ENCODE measurements at regions not wholly inside any gene's neighbourhood (a gene's known extent, or its start where the extent isn't known, plus 50 kb on each side); places are given as distances from the start of the nearest gene placed in this dataset.

GRCh38 chr3:147529551-147529950 is 120.4 kb downstream of the ZIC1 start:
- CTCF ChIA-PET, result no interaction called here
- Mint-ChIP-seq H3K27ac (no peak overlapping the region), H3K9me3 (peaks cover 8% of the 10 kb centered on the region), H3K4me3 (no peak overlapping the region), H3K36me3 (ENCODE audit: low read depth) (no peaks in the 10 kb centered on the region), H3K4me1 (no peaks in the 10 kb centered on the region), H3K27me3 (no peaks in the 10 kb centered on the region)
- POLR2A ChIA-PET, result no interaction called here
- DNase-seq, result no peak

- H3K36me3 Mint-ChIP-seq (ENCODE audit: low read depth), result no peaks in the 10 kb centered on the region
- no peak overlapping the region for H3K27ac Mint-ChIP-seq
- peaks cover 4% of the 10 kb centered on the region for H3K4me1 Mint-ChIP-seq
- peaks cover 20% of the 10 kb centered on the region for H3K9me3 Mint-ChIP-seq
- CTCF ChIA-PET, result no interaction called here
- no peak for DNase-seq
- no peak overlapping the region for H3K4me3 Mint-ChIP-seq
- H3K27me3 Mint-ChIP-seq, result no peaks in the 10 kb centered on the region
- POLR2A ChIA-PET, result no interaction called here
These were observed 128.9 kb downstream of the ZIC1 start for GRCh38 chr3:147538034-147538433.

GRCh38 chr3:147540921-147541320 is 131.8 kb downstream of the ZIC1 start:
- Mint-ChIP-seq H3K4me3 (no peak overlapping the region), H3K36me3 (ENCODE audit: low read depth) (no peaks in the 10 kb centered on the region), H3K27me3 (no peaks in the 10 kb centered on the region), H3K27ac (no peak overlapping the region), H3K9me3 (peaks cover 18% of the 10 kb centered on the region), H3K4me1 (peaks cover 4% of the 10 kb centered on the region)
- POLR2A ChIA-PET, result no interaction called here
- no peak for DNase-seq
- CTCF ChIA-PET, result no interaction called here

- H3K4me3 Mint-ChIP-seq, result no peak overlapping the region
- no peaks in the 10 kb centered on the region for H3K36me3 Mint-ChIP-seq (ENCODE audit: low read depth)
- H3K9me3 Mint-ChIP-seq, result peaks cover 13% of the 10 kb centered on the region
- H3K27me3 Mint-ChIP-seq, result no peaks in the 10 kb centered on the region
- CTCF ChIA-PET, result no interaction called here
- no peak for DNase-seq
- no peak overlapping the region for H3K27ac Mint-ChIP-seq
- POLR2A ChIA-PET, result no interaction called here
- H3K4me1 Mint-ChIP-seq, result no peaks in the 10 kb centered on the region
These were observed 135.1 kb downstream of the ZIC1 start for GRCh38 chr3:147544290-147544689.

- no peak for DNase-seq
- no peak overlapping the region for H3K27ac Mint-ChIP-seq
- peaks cover 3% of the 10 kb centered on the region for H3K9me3 Mint-ChIP-seq
- ChIA-PET CTCF (no interaction called here), POLR2A (no interaction called here)
- no peaks in the 10 kb centered on the region for H3K4me1 Mint-ChIP-seq
- no peak overlapping the region for H3K4me3 Mint-ChIP-seq
- H3K36me3 Mint-ChIP-seq (ENCODE audit: low read depth), result no peaks in the 10 kb centered on the region
- H3K27me3 Mint-ChIP-seq, result no peaks in the 10 kb centered on the region
These were observed 142.3 kb downstream of the ZIC1 start for GRCh38 chr3:147551491-147551890.

- H3K9me3 Mint-ChIP-seq, result peaks cover 3% of the 10 kb centered on the region
- no peak overlapping the region for H3K4me3 Mint-ChIP-seq
- no peak for DNase-seq
- no peaks in the 10 kb centered on the region for H3K4me1 Mint-ChIP-seq
- H3K27me3 Mint-ChIP-seq, result no peaks in the 10 kb centered on the region
- H3K36me3 Mint-ChIP-seq (ENCODE audit: low read depth), result no peaks in the 10 kb centered on the region
- POLR2A ChIA-PET, result no interaction called here
- CTCF ChIA-PET, result no interaction called here
- no peak overlapping the region for H3K27ac Mint-ChIP-seq
These were observed 145.2 kb downstream of the ZIC1 start for GRCh38 chr3:147554332-147554731.

- Mint-ChIP-seq H3K4me3 (no peak overlapping the region), H3K9me3 (peaks cover 16% of the 10 kb centered on the region)
These were observed 163.8 kb downstream of the ZIC1 start for GRCh38 chr3:147572970-147573340.

GRCh38 chr3:147574621-147575020 is 165.5 kb downstream of the ZIC1 start:
- H3K27ac Mint-ChIP-seq, result no peak overlapping the region
- H3K27me3 Mint-ChIP-seq, result no peaks in the 10 kb centered on the region
- ChIA-PET CTCF (no interaction called here), POLR2A (no interaction called here)
- H3K36me3 Mint-ChIP-seq (ENCODE audit: low read depth), result no peaks in the 10 kb centered on the region
- no peak for DNase-seq
- H3K4me3 Mint-ChIP-seq, result no peak overlapping the region
- H3K4me1 Mint-ChIP-seq, result no peaks in the 10 kb centered on the region
- peaks cover 18% of the 10 kb centered on the region for H3K9me3 Mint-ChIP-seq

More at GRCh38 chr3:147572970-147573340, 163.8 kb downstream of the ZIC1 start:
- ChIA-PET POLR2A (no interaction called here), CTCF (no interaction called here)
- Mint-ChIP-seq H3K4me1 (no peaks in the 10 kb centered on the region), H3K27me3 (no peaks in the 10 kb centered on the region), H3K27ac (no peak overlapping the region), H3K36me3 (ENCODE audit: low read depth) (no peaks in the 10 kb centered on the region)
- no peak for DNase-seq

- POLR2A ChIA-PET, result no interaction called here
- no peaks in the 10 kb centered on the region for H3K27me3 Mint-ChIP-seq
- DNase-seq, result no peak
- CTCF ChIA-PET, result no interaction called here
- H3K4me3 Mint-ChIP-seq, result no peak overlapping the region
- H3K36me3 Mint-ChIP-seq (ENCODE audit: low read depth), result no peaks in the 10 kb centered on the region
- H3K27ac Mint-ChIP-seq, result no peak overlapping the region
- peaks cover 20% of the 10 kb centered on the region for H3K9me3 Mint-ChIP-seq
- H3K4me1 Mint-ChIP-seq, result no peaks in the 10 kb centered on the region
These were observed 166.2 kb downstream of the ZIC1 start for GRCh38 chr3:147575391-147575790.

- peaks cover 5% of the 10 kb centered on the region for H3K9me3 Mint-ChIP-seq
- ChIA-PET POLR2A (no interaction called here), CTCF (no interaction called here)
- no peaks in the 10 kb centered on the region for H3K27me3 Mint-ChIP-seq
- DNase-seq, result no peak
- no peak overlapping the region for H3K27ac Mint-ChIP-seq
- no peak overlapping the region for H3K4me3 Mint-ChIP-seq
- H3K4me1 Mint-ChIP-seq, result no peaks in the 10 kb centered on the region
- no peaks in the 10 kb centered on the region for H3K36me3 Mint-ChIP-seq (ENCODE audit: low read depth)
These were observed 173.5 kb downstream of the ZIC1 start for GRCh38 chr3:147582642-147583041.

- Mint-ChIP-seq H3K9me3 (no peaks in the 10 kb centered on the region), H3K36me3 (ENCODE audit: low read depth) (no peaks in the 10 kb centered on the region), H3K4me1 (no peaks in the 10 kb centered on the region), H3K27me3 (no peaks in the 10 kb centered on the region), H3K27ac (no peak overlapping the region), H3K4me3 (no peak overlapping the region)
- no peak for DNase-seq
- ChIA-PET POLR2A (no interaction called here), CTCF (no interaction called here)
These were observed 179.9 kb downstream of the ZIC1 start for GRCh38 chr3:147589016-147589415.

- Mint-ChIP-seq H3K36me3 (ENCODE audit: low read depth) (no peaks in the 10 kb centered on the region), H3K27ac (no peak overlapping the region), H3K9me3 (peaks cover 12% of the 10 kb centered on the region), H3K4me3 (no peak overlapping the region), H3K4me1 (no peaks in the 10 kb centered on the region), H3K27me3 (no peaks in the 10 kb centered on the region)
- CTCF ChIA-PET, result no interaction called here
- POLR2A ChIA-PET, result no interaction called here
- DNase-seq, result no peak
These were observed 195.0 kb downstream of the ZIC1 start for GRCh38 chr3:147604136-147604535.

GRCh38 chr3:147613725-147614124 is 204.6 kb downstream of the ZIC1 start:
- Mint-ChIP-seq H3K27me3 (no peaks in the 10 kb centered on the region), H3K36me3 (ENCODE audit: low read depth) (no peaks in the 10 kb centered on the region), H3K9me3 (no peaks in the 10 kb centered on the region), H3K4me1 (no peaks in the 10 kb centered on the region), H3K27ac (no peak overlapping the region), H3K4me3 (no peak overlapping the region)
- no peak for DNase-seq
- ChIA-PET CTCF (no interaction called here), POLR2A (no interaction called here)

- ChIA-PET CTCF (no interaction called here), POLR2A (no interaction called here)
- DNase-seq, result no peak
- no peaks in the 10 kb centered on the region for H3K4me1 Mint-ChIP-seq
- H3K9me3 Mint-ChIP-seq, result no peaks in the 10 kb centered on the region
- no peak overlapping the region for H3K4me3 Mint-ChIP-seq
- no peaks in the 10 kb centered on the region for H3K27me3 Mint-ChIP-seq
- no peaks in the 10 kb centered on the region for H3K36me3 Mint-ChIP-seq (ENCODE audit: low read depth)
- no peak overlapping the region for H3K27ac Mint-ChIP-seq
These were observed 205.0 kb downstream of the ZIC1 start for GRCh38 chr3:147614210-147614609.

GRCh38 chr3:147615035-147615434 is 205.9 kb downstream of the ZIC1 start:
- ChIA-PET POLR2A (no interaction called here), CTCF (no interaction called here)
- H3K27ac Mint-ChIP-seq, result no peak overlapping the region

More at GRCh38 chr3:147615035-147615434, 205.9 kb downstream of the ZIC1 start:
- no peaks in the 10 kb centered on the region for H3K36me3 Mint-ChIP-seq (ENCODE audit: low read depth)
- no peaks in the 10 kb centered on the region for H3K9me3 Mint-ChIP-seq
- no peaks in the 10 kb centered on the region for H3K27me3 Mint-ChIP-seq
- no peaks in the 10 kb centered on the region for H3K4me1 Mint-ChIP-seq
- DNase-seq, result no peak
- H3K4me3 Mint-ChIP-seq, result no peak overlapping the region

All from activated CD4-positive, alpha-beta memory T cell treated with anti-CD3 and anti-CD28 coated beads, Interleukin-2, amount 10 ng/mL, durations not matched to agents 7 days and 5 days (primary cell).